Psoas muscle (tissue), 7 donors: ENCODE measurements at regions not wholly inside any gene's neighbourhood (a gene's known extent, or its start where the extent isn't known, plus 50 kb on each side); places are given as distances from the start of the nearest gene placed in this dataset.

Source experiments
- ATAC-seq, 4 donors: fragments of 200-7000 bp; cut with Tn5 transposase; one replicate each; pipeline ENCODE4 v1.9.1; 2020; ENCODE audit warnings: moderate library complexity in 3 of 4, mild to moderate bottlenecking in 2 of 4
- DNase-seq, 2 donors: peaks; one replicate each; pipeline ENCODE4 v3.0.0-alpha.2; 2020
- H3K27ac ChIP-seq: fragments of 200-600 bp; one replicate; pipeline ENCODE4 v1.8.0; 2022
- H3K27me3 ChIP-seq, 3 donors: fragments of 200-600 bp in 1 of 3; one replicate each; pipeline versions ENCODE4 v1.6.1 to v1.8.0; 2013 to 2022; ENCODE audit warnings: low read length in 2 of 3, mild to moderate bottlenecking in 2 of 3, moderate library complexity in 1 of 3; ENCODE audit not compliant: insufficient read depth in 3 of 3
- H3K36me3 ChIP-seq, 2 donors: fragments of 200-600 bp in 1 of 2; one replicate each; pipeline versions ENCODE4 v1.6.1 to v1.8.0; 2013 to 2022; ENCODE audit warnings: low read depth in 1 of 2, mild to moderate bottlenecking in 1 of 2, moderate library complexity in 1 of 2; ENCODE audit not compliant: insufficient read depth in 1 of 2
- H3K4me1 ChIP-seq: fragments of 200-600 bp; one replicate; pipeline ENCODE4 v1.8.0; 2022
- H3K4me3 ChIP-seq: fragments of 200-600 bp; one replicate; pipeline ENCODE4 v1.8.0; 2022; ENCODE audit warnings: mild to moderate bottlenecking
- H3K9me3 ChIP-seq: fragments of 200-600 bp; one replicate; pipeline ENCODE4 v1.8.0; 2022
- CTCF ChIP-seq: fragments of 200-600 bp; IDR thresholded peaks from one replicate; pipeline ENCODE4 v1.8.0; 2022; ENCODE audit warnings: antibody characterized with exemption
- WGBS, 3 donors: extraction: QIAGEN DNeasy Blood & Tissue Kit; methylation state at CpG; one replicate each; pipeline versions ENCODE4 v1.1.6 to v1.1.7; 2013; 5-methylcytosine and 5-hydroxymethylcytosine counted together
- intact Hi-C, 2 donors: fragments of 100-400 bp; cut with DNase I; formaldehyde crosslinking; loops; one replicate each; pipeline versions ENCODE4 v1.11.0 to v1.14.2; 2022
- donor health status: healthy with polysubstance abuse.
- donor health status: DM: no; HTN: no; CAD: no; lungs with moderate emphysema.
- donor health status: Bipolar disorder and iron deficiency.
- donor health status: healthy.
- donor health status: DM: yes; HTN: yes; CAD: no.
- donor health status: DM: no; HTN: no; CAD: no.
- donor health status: DM: yes; HTN: yes; CAD: no.

DNA sequence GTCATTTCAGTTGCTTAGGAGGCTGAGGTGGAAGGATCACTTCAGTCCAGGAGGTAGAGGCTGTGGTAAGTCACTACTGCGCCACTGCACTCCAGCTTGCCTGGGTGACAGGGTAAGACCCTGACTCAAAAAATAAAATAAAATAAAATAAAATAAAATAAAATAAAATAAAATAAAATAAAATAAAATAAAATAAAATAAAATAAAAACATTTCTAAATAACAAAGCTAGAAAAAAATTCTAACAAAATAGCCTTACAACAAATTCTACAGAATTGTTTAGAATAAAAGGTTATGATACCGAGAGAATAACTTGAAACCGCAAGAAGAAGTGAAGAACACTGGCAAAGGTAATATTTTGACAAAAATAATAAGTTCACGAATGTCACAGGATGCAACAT is 794.3 kb downstream of the NR2F2 start:
- no peak overlapping the region for H3K4me3 ChIP-seq
- no peaks in the 10 kb centered on the region for H3K4me1 ChIP-seq
- no peak for TF ChIP-seq CTCF
- H3K36me3 ChIP-seq = no peaks in the 10 kb centered on the region
- peaks cover 9% of the 10 kb centered on the region for H3K9me3 ChIP-seq
- no peaks in the 10 kb centered on the region for H3K27me3 ChIP-seq
- no peak for DNase-seq
- ATAC-seq = no peak
- intact Hi-C loops = no loop called here
- 89 to 91% (median 90%) methylated on average over 4 of the region's 4 CpGs for WGBS, 3 donors
- H3K27ac ChIP-seq = no peak overlapping the region

- ATAC-seq = no peak
- H3K4me3 ChIP-seq = no peak overlapping the region
- H3K27me3 ChIP-seq = no peaks in the 10 kb centered on the region
- TF ChIP-seq CTCF = no peak
- peaks cover 9% of the 10 kb centered on the region for H3K9me3 ChIP-seq
- no peak overlapping the region for H3K27ac ChIP-seq
- H3K36me3 ChIP-seq = no peaks in the 10 kb centered on the region
- intact Hi-C loops = no loop called here
- no peaks in the 10 kb centered on the region for H3K4me1 ChIP-seq
- WGBS, 3 donors = 40 to 50% (median 49%) methylated on average over 4 of the region's 4 CpGs
- DNase-seq = no peak
Measured at GRCh38 chr15:97126553-97127233, 796.2 kb downstream of the NR2F2 start.

DNA sequence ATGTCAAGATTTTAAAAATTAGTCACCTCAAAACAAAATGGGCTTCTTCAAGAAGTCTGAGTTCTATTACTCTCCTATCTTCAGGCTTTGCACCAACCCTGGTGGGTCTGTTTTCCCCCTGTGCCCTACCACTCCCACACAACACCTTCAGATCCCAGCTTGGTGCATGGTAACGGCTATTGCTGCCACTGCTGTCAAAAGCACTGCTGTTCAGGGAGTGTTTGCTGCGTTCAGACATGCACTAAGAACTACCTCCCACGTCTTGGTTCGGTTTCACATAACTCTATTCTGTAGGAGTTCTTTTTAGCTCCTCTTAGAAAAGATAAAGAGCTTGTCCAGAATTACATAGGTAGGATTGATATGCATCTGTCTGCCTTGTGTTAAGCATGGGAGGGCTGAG is 799.2 kb downstream of the NR2F2 start:
- no peak for TF ChIP-seq CTCF
- 38 to 50% (median 44%) methylated on average over 4 of the region's 4 CpGs for WGBS, 3 donors
- H3K4me1 ChIP-seq = no peaks in the 10 kb centered on the region
- H3K27me3 ChIP-seq = no peaks in the 10 kb centered on the region
- peaks cover 9% of the 10 kb centered on the region for H3K9me3 ChIP-seq
- H3K4me3 ChIP-seq = no peak overlapping the region
- H3K27ac ChIP-seq = no peak overlapping the region
- no peaks in the 10 kb centered on the region for H3K36me3 ChIP-seq
- DNase-seq = no peak
- intact Hi-C loops = no loop called here
- ATAC-seq = no peak

DNA sequence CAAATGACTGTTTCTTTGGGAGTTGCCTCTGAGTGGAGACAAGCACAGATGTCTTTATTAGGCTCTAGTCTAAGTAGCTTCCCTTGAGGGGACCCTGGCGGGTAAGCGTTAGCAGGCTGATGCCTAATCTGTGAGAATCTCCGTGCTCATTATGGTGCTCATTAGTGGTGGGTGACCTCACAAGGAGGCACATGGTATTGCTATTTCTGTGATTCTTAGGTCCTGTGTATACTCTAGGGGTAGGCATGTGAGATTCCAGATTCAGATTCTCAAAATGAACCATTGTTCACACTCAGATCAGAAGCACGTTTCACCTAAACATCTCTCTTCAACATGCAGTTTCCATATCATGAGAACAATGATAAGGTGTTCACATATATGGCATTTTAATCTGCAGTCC is 809.7 kb downstream of the NR2F2 start:
- ATAC-seq (no peak), DNase-seq (no peak)
- H3K36me3 ChIP-seq = no peaks in the 10 kb centered on the region
- 37 to 45% (median 44%) methylated on average over 4 of the region's 4 CpGs for WGBS, 3 donors
- peaks cover 0 to 4% (median 0%) of the 10 kb centered on the region in 3 donors for H3K27me3 ChIP-seq
- H3K27ac ChIP-seq = no peak overlapping the region
- no peaks in the 10 kb centered on the region for H3K4me1 ChIP-seq
- no peaks in the 10 kb centered on the region for H3K9me3 ChIP-seq
- intact Hi-C loops = no loop called here
- no peak for TF ChIP-seq CTCF
- no peak overlapping the region for H3K4me3 ChIP-seq

DNA sequence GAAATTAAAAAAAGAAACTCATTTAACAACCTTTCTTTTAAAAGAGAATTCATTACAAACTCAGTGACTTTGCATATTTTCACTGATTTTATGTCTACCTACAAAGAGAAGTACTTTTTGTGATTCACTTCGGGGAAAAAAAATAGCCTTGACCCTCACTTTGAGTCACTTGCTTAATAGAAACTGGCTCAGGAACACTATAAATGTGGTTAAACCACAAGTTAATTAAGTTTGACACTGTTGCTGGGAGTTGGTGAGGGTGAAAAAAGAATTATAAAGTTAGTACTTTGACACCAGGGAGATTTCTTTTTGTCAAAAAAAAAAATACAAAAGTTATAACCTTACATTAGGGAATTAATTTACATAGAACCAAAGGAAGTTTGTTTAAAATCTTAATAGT is 810.9 kb downstream of the NR2F2 start:
- Histone ChIP-seq H3K27me3 (peaks cover 0 to 4% (median 0%) of the 10 kb centered on the region in 3 donors), H3K36me3 (no peaks in the 10 kb centered on the region), H3K9me3 (no peaks in the 10 kb centered on the region), H3K4me1 (no peaks in the 10 kb centered on the region), H3K27ac (no peak overlapping the region), H3K4me3 (no peak overlapping the region)
- intact Hi-C loops = no loop called here
- no peak for TF ChIP-seq CTCF
- DNase-seq (no peak), ATAC-seq (no peak)
- WGBS, 3 donors = 82 to 94% (median 89%) methylated on average over 1 of the region's 1 CpG
